ENCODE measurements at regions not wholly inside any gene's neighbourhood (a gene's known extent, or its start where the extent isn't known, plus 50 kb on each side); places are given as distances from the start of the nearest gene placed in this dataset.

DNA sequence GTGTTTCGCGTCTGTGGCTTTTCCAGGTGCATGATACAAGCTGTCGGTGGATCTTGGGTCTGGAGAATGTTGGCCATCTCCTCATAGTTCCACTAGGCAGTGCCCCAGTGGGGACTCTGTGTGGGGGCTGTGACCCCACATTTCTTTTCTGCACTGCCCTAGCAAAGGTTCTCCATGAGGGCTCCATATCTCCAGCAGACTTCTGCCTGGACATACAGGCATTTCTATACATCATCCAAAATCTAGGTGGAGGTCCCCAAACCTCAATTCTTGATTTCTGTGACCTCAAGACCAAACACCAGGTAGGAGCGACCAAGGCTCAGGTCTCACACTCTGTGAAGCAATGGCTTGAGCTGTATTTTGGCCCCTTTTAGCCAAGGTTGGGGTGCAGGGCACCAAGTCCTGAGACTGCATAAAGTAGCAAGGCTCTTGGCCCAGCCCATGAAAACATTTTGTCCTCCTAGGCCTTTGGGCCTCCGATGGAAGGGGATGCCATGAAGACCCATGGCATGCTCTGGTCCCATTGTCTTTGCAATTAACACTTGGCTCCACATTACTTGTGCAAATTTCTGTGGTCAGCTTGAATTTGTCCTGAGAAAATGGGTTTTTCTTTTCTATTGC lies 615.3 kb downstream of the ZBBX start:
- in situ Hi-C loops (cut with HindIII; ENCODE audit: low sequenced_read_pairs): no loop called here
- TF ChIP-seq, protein P1, sequence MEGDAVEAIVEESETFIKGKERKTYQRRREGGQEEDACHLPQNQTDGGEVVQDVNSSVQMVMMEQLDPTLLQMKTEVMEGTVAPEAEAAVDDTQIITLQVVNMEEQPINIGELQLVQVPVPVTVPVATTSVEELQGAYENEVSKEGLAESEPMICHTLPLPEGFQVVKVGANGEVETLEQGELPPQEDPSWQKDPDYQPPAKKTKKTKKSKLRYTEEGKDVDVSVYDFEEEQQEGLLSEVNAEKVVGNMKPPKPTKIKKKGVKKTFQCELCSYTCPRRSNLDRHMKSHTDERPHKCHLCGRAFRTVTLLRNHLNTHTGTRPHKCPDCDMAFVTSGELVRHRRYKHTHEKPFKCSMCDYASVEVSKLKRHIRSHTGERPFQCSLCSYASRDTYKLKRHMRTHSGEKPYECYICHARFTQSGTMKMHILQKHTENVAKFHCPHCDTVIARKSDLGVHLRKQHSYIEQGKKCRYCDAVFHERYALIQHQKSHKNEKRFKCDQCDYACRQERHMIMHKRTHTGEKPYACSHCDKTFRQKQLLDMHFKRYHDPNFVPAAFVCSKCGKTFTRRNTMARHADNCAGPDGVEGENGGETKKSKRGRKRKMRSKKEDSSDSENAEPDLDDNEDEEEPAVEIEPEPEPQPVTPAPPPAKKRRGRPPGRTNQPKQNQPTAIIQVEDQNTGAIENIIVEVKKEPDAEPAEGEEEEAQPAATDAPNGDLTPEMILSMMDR (IDR thresholded peaks at IDR 0.05; ENCODE audit: low read depth, low read length): no peak
- H3K4me3 ChIP-seq (ENCODE audit: low read depth, low read length): no peak overlapping the region
- DNase-seq (ENCODE audit: low read depth, low spot score): no peak

GRCh38 chr3:166759736-166760513 lies 620.2 kb downstream of the ZBBX start:
- no peak for DNase-seq (ENCODE audit: low read depth, low spot score)
- in situ Hi-C loops (cut with HindIII; ENCODE audit: low sequenced_read_pairs): no loop called here
- TF ChIP-seq, protein P1 (IDR thresholded peaks at IDR 0.05; ENCODE audit: low read depth, low read length): no peak

GRCh38 chr3:166752214-166752613 lies 627.9 kb downstream of the ZBBX start:
- in situ Hi-C loops (cut with HindIII; ENCODE audit: low sequenced_read_pairs): no loop called here
- H3K4me3 ChIP-seq (ENCODE audit: low read depth, low read length): no peak overlapping the region
- no peak for DNase-seq (ENCODE audit: low read depth, low spot score)
- TF ChIP-seq, protein P1 (IDR thresholded peaks at IDR 0.05; ENCODE audit: low read depth, low read length): no peak

More at GRCh38 chr3:166759736-166760513, 620.2 kb downstream of the ZBBX start:
- H3K4me3 ChIP-seq (ENCODE audit: low read depth, low read length): no peak overlapping the region

DNA sequence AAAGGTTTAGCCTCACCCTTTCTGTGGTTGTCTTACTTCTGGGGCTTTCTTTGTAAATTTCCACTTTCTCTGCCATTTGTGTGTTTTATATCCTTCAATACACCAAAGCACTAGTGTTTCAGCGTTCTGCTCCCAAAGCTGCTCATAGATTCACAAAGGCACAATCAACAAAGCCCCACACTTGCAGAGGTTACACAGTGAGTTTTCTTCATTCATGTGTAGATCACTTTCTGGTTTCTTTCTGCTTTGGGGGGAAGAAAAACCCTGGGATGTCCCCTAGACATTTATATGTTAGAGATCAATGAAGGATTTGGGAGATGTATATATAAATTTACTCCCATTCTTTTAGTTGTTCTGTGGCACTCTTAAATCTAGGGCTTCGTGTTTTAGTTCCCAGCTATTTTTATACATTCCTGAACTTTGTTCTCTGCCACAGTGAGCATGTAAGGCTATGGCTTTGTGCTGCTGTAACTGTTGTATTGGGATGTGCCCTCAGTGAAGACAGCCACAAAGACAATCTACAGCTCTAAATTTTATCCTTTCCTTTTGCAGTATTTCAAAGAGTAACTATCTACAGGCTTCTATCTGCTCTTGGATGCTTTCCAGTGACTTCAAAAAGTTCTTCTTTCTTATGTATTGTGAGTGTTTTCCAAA lies 636.5 kb downstream of the ZBBX start:
- TF ChIP-seq, protein P1 (IDR thresholded peaks at IDR 0.05; ENCODE audit: low read depth, low read length): no peak
- in situ Hi-C loops (cut with HindIII; ENCODE audit: low sequenced_read_pairs): no loop called here
- no peak for DNase-seq (ENCODE audit: low read depth, low spot score)
- no peak overlapping the region for H3K4me3 ChIP-seq (ENCODE audit: low read depth, low read length)

- no peak overlapping the region for H3K4me3 ChIP-seq (ENCODE audit: low read depth, low read length)
- DNase-seq (ENCODE audit: low read depth, low spot score): no peak
- TF ChIP-seq, protein P1 (IDR thresholded peaks at IDR 0.05; ENCODE audit: low read depth, low read length): no peak
- in situ Hi-C loops (cut with HindIII; ENCODE audit: low sequenced_read_pairs): no loop called here
Observed at GRCh38 chr3:166734734-166735133, 645.4 kb downstream of the ZBBX start.

DNA sequence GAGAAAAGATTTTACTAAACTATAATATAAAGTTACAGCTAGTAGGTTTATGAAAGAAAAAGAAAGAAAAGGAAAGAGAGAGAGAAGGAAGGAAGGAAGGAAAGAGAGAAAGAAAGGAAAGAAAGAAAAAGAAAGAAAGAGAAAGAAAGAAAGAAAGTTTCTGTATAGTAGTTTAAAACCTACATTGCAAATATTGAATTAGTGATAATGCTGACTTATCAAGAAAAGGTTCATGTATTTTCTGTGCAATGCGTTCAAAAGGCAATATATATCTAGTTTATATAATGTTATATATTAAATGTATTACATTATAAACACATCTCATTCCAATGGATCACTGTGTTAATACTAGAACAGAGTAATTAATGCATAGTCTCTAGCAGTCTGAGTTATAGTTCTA lies 648.4 kb downstream of the ZBBX start:
- TF ChIP-seq, protein P1 (IDR thresholded peaks at IDR 0.05; ENCODE audit: low read depth, low read length): no peak
- in situ Hi-C loops (cut with HindIII; ENCODE audit: low sequenced_read_pairs): no loop called here
- no peak overlapping the region for H3K4me3 ChIP-seq (ENCODE audit: low read depth, low read length)
- DNase-seq (ENCODE audit: low read depth, low spot score): no peak

Data from astrocyte of the spinal cord (primary cell).